Neural progenitor cell (in vitro differentiated cells): ENCODE measurements at regions not wholly inside any gene's neighbourhood (a gene's known extent, or its start where the extent isn't known, plus 50 kb on each side); places are given as distances from the start of the nearest gene placed in this dataset.
"Not testable (repeated sequence)": the region's sequence is repeated elsewhere in the genome, so short reads cannot be mapped to it uniquely, and the experiment has no call there.

Experiments
- DNase-seq: peaks from one replicate; pipeline ENCODE4 v3.0.0-alpha.2; 2016; ENCODE audit warnings: low spot score
- H2AFZ ChIP-seq: fragments of 200-600 bp; sonication (generic); replicated peaks from 2 replicates; pipeline ENCODE4 v1.6.1; 2016; ENCODE audit warnings: antibody characterized with exemption
- H3F3A ChIP-seq: fragments of 200-600 bp; sonication (generic); 2 replicates; pipeline ENCODE4 v1.6.1; 2016; ENCODE audit warnings: antibody characterized with exemption, low read depth
- H3K27ac ChIP-seq: fragments of 200-600 bp; sonication (generic); 2 replicates; pipeline ENCODE4 v1.5.1; 2016; ENCODE audit warnings: mild to moderate bottlenecking
- H3K27me3 ChIP-seq: fragments of 200-600 bp; sonication (generic); 2 replicates; pipeline ENCODE4 v1.6.1; 2016; ENCODE audit warnings: mild to moderate bottlenecking, moderate library complexity
- H3K36me3 ChIP-seq: fragments of 200-600 bp; sonication (generic); 2 replicates; pipeline ENCODE4 v1.5.1; 2016
- H3K4me1 ChIP-seq: fragments of 200-600 bp; sonication (generic); 2 replicates; pipeline ENCODE4 v1.6.1; 2016; ENCODE audit warnings: mixed run types
- H3K4me2 ChIP-seq: fragments of 200-600 bp; sonication (generic); 2 replicates; pipeline ENCODE4 v1.6.1; 2016
- H3K4me3 ChIP-seq: fragments of 200-600 bp; sonication (generic); 2 replicates; pipeline ENCODE4 v1.5.1; 2016
- H3K79me2 ChIP-seq: fragments of 200-600 bp; sonication (generic); 2 replicates; pipeline ENCODE4 v1.6.1; 2016; ENCODE audit warnings: low read depth
- H3K9ac ChIP-seq: fragments of 200-600 bp; sonication (generic); 2 replicates; pipeline ENCODE4 v1.6.1; 2016
- H3K9me3 ChIP-seq: fragments of 200-600 bp; sonication (generic); 2 replicates; pipeline ENCODE4 v1.5.1; 2016; ENCODE audit warnings: low read depth
- H4K20me1 ChIP-seq: fragments of 200-600 bp; sonication (generic); 2 replicates; pipeline ENCODE4 v1.6.1; 2016; ENCODE audit warnings: low read depth
- H3K27ac Mint-ChIP-seq: 3 replicates; pipeline ENCODE4 v1.8.0; 2021; ENCODE audit warnings: mixed read lengths
- H3K27me3 Mint-ChIP-seq: 2 replicates; pipeline ENCODE4 v1.8.0; 2022; ENCODE audit warnings: low read depth, mild to moderate bottlenecking, inconsistent platforms, moderate library complexity, mixed read lengths; ENCODE audit not compliant: insufficient read depth
- H3K36me3 Mint-ChIP-seq: 3 replicates; pipeline ENCODE4 v1.8.0; 2021; ENCODE audit warnings: mixed read lengths
- H3K4me1 Mint-ChIP-seq: 3 replicates; pipeline ENCODE4 v1.8.0; 2021; ENCODE audit warnings: mixed read lengths
- H3K4me3 Mint-ChIP-seq: 3 replicates; pipeline ENCODE4 v1.8.0; 2021; ENCODE audit warnings: mild to moderate bottlenecking, moderate library complexity, mixed read lengths
- H3K9me3 Mint-ChIP-seq: 3 replicates; pipeline ENCODE4 v1.8.0; 2020; ENCODE audit warnings: mixed read lengths

- not testable (repeated sequence) for H3K4me3 Mint-ChIP-seq, H3K36me3 Mint-ChIP-seq, H3K4me1 Mint-ChIP-seq, H3K4me2 ChIP-seq, H3K27me3 Mint-ChIP-seq, H4K20me1 ChIP-seq, H3K79me2 ChIP-seq, DNase-seq, H3K27ac ChIP-seq, H3K4me1 ChIP-seq, H3F3A ChIP-seq, H3K27ac Mint-ChIP-seq, H3K9ac ChIP-seq, H3K27me3 ChIP-seq, H2AFZ ChIP-seq, H3K4me3 ChIP-seq, H3K36me3 ChIP-seq
- peaks cover 34% of the 10 kb centered on the region for H3K9me3 Mint-ChIP-seq
- H3K9me3 ChIP-seq: peaks cover 46% of the 10 kb centered on the region
Measured at GRCh38 chr21:9857563-9857962, 663.8 kb upstream of the TPTE start.

GRCh38 chr21:9859865-9860264 is 661.5 kb upstream of the TPTE start:
- not testable (repeated sequence) for H3K27ac Mint-ChIP-seq, H3K4me3 ChIP-seq, H4K20me1 ChIP-seq, H3K27me3 Mint-ChIP-seq, H3K9ac ChIP-seq, H3K27me3 ChIP-seq, H3K4me1 ChIP-seq, H2AFZ ChIP-seq, H3F3A ChIP-seq, H3K4me1 Mint-ChIP-seq, H3K36me3 Mint-ChIP-seq, H3K36me3 ChIP-seq, H3K27ac ChIP-seq, DNase-seq, H3K79me2 ChIP-seq, H3K4me2 ChIP-seq, H3K4me3 Mint-ChIP-seq
- peaks cover 42% of the 10 kb centered on the region for H3K9me3 Mint-ChIP-seq
- peaks cover 47% of the 10 kb centered on the region for H3K9me3 ChIP-seq

GRCh38 chr21:9862456-9862855 is 658.9 kb upstream of the TPTE start:
- not testable (repeated sequence) for H3K27me3 Mint-ChIP-seq, H3K27me3 ChIP-seq, H3K27ac Mint-ChIP-seq, H3K4me3 ChIP-seq, H3K4me3 Mint-ChIP-seq, H4K20me1 ChIP-seq, H3K4me2 ChIP-seq, H3K9ac ChIP-seq, DNase-seq, H3K27ac ChIP-seq, H3K36me3 ChIP-seq, H3K36me3 Mint-ChIP-seq, H2AFZ ChIP-seq, H3K4me1 ChIP-seq, H3K79me2 ChIP-seq, H3F3A ChIP-seq, H3K4me1 Mint-ChIP-seq
- H3K9me3 Mint-ChIP-seq: peaks cover 35% of the 10 kb centered on the region
- peaks cover 50% of the 10 kb centered on the region for H3K9me3 ChIP-seq

- H3K27ac Mint-ChIP-seq, H4K20me1 ChIP-seq, H3K27me3 ChIP-seq, H3K4me2 ChIP-seq, H3K9ac ChIP-seq, DNase-seq, H3K4me3 Mint-ChIP-seq, H3K36me3 Mint-ChIP-seq, H3K4me1 ChIP-seq, H3K79me2 ChIP-seq, H3K27ac ChIP-seq, H3K36me3 ChIP-seq, H3K4me1 Mint-ChIP-seq, H3K27me3 Mint-ChIP-seq, H3F3A ChIP-seq, H3K4me3 ChIP-seq, H2AFZ ChIP-seq: not testable (repeated sequence)
- peaks cover 64% of the 10 kb centered on the region for H3K9me3 ChIP-seq
- H3K9me3 Mint-ChIP-seq: peaks cover 21% of the 10 kb centered on the region
Measured at GRCh38 chr21:9867815-9868214, 653.6 kb upstream of the TPTE start.

- H4K20me1 ChIP-seq, H3K4me1 ChIP-seq, H3F3A ChIP-seq, H3K9me3 Mint-ChIP-seq, H3K4me3 Mint-ChIP-seq, DNase-seq, H2AFZ ChIP-seq, H3K4me2 ChIP-seq, H3K4me1 Mint-ChIP-seq, H3K79me2 ChIP-seq, H3K36me3 ChIP-seq, H3K4me3 ChIP-seq, H3K27ac ChIP-seq, H3K9ac ChIP-seq, H3K27me3 ChIP-seq, H3K27me3 Mint-ChIP-seq, H3K36me3 Mint-ChIP-seq, H3K27ac Mint-ChIP-seq: not testable (repeated sequence)
- H3K9me3 ChIP-seq: peaks cover 65% of the 10 kb centered on the region
Measured at GRCh38 chr21:9873096-9873495, 648.3 kb upstream of the TPTE start.

- not testable (repeated sequence) for H3K9ac ChIP-seq, H3K4me1 ChIP-seq, H3K4me3 ChIP-seq, H2AFZ ChIP-seq, H3K4me2 ChIP-seq, H3K27me3 ChIP-seq, H3K79me2 ChIP-seq, H3K9me3 Mint-ChIP-seq, H3F3A ChIP-seq, H3K4me3 Mint-ChIP-seq, H3K36me3 Mint-ChIP-seq, H3K27ac Mint-ChIP-seq, DNase-seq, H3K36me3 ChIP-seq, H4K20me1 ChIP-seq, H3K27me3 Mint-ChIP-seq, H3K4me1 Mint-ChIP-seq, H3K27ac ChIP-seq
- peaks cover 65% of the 10 kb centered on the region for H3K9me3 ChIP-seq
Measured at GRCh38 chr21:9874136-9874535, 647.2 kb upstream of the TPTE start.

GRCh38 chr21:9881430-9881829 is 640.0 kb upstream of the TPTE start:
- not testable (repeated sequence) for H3K79me2 ChIP-seq, H3K36me3 Mint-ChIP-seq, H2AFZ ChIP-seq, H3K4me3 Mint-ChIP-seq, H3K4me2 ChIP-seq, H4K20me1 ChIP-seq, H3K4me1 Mint-ChIP-seq, H3K4me3 ChIP-seq, H3K27me3 Mint-ChIP-seq, H3K36me3 ChIP-seq, H3F3A ChIP-seq, H3K4me1 ChIP-seq, H3K27ac ChIP-seq, H3K9ac ChIP-seq, DNase-seq, H3K27ac Mint-ChIP-seq, H3K27me3 ChIP-seq
- peaks cover 58% of the 10 kb centered on the region for H3K9me3 ChIP-seq
- peaks cover 43% of the 10 kb centered on the region for H3K9me3 Mint-ChIP-seq

GRCh38 chr21:9883047-9883446 is 638.3 kb upstream of the TPTE start:
- not testable (repeated sequence) for H2AFZ ChIP-seq, H3K4me3 Mint-ChIP-seq, H4K20me1 ChIP-seq, H3K36me3 ChIP-seq, H3K27me3 Mint-ChIP-seq, H3K4me1 ChIP-seq, H3K79me2 ChIP-seq, DNase-seq, H3K27ac ChIP-seq, H3K4me3 ChIP-seq, H3K27me3 ChIP-seq, H3K4me2 ChIP-seq, H3K27ac Mint-ChIP-seq, H3K4me1 Mint-ChIP-seq, H3K36me3 Mint-ChIP-seq, H3F3A ChIP-seq, H3K9ac ChIP-seq
- H3K9me3 Mint-ChIP-seq: peaks cover 43% of the 10 kb centered on the region
- H3K9me3 ChIP-seq: peaks cover 58% of the 10 kb centered on the region
